H4 (cell line): ENCODE measurements at regions not wholly inside any gene's neighbourhood (a gene's known extent, or its start where the extent isn't known, plus 50 kb on each side); places are given as distances from the start of the nearest gene placed in this dataset.

Experiments used
- DNase-seq: peaks from one replicate; pipeline ENCODE4 v3.0.0-alpha.2; 2015; ENCODE audit warnings: low spot score

DNA sequence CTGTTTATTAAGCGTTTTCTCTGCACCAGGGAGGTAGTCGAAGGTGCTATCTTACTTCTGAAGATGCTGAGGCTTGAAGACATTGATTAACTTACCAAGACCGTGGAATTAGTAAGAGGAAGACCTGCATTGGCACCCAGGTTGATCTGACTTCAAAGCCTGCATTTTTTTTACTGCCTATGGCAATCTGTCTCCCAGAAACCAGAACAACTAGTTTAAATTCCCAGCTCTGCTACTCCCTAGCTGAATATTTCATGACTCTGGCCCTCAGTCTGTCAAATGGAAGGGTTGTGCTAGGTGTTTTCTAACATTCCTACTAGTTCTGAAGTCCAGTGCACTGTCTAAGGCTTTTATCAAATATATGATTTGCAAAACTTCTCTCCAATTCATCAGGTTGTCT, 52.0 kb upstream of the GRAMD1B start:
- DNase-seq = no peak

DNA sequence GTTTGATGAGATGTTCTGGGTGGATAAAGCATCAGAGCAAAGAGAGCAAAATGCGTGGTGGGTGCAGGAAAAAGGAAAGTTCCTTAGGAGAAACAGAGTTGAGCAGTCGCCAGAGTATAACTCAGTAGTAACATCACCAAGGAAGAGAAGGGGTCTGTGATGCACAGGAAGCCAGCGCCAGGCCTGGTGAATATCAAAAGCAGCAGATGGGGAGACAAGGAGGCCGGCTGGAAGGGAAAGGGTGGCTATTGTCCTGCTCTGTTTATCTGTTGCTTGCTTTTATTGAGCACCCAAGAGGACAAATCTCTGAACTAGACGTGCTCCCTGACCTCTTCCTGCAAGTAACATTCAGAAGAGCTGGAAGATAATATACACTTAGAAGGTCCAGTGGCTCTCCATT, 52.7 kb upstream of the GRAMD1B start:
- no peak for DNase-seq

DNA sequence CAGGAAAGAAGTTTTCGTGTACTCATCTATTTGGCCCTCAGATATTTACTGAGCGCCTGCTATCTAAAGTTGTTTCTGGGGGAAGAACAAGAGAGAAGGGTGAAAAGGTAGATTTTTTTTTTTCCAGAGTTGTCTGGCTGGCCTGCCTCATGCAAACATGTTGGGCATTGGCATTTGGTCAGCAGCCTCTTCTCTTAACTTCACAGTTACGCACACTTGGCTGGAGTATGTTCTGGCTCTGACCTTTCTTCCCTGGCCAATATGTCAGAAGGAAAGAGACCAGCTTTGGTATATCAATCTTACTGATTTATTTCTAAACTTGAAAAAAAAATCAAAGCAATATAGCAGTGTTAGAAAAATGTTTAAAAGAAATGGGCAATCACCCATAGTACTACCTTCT, 54.2 kb upstream of the GRAMD1B start:
- no peak for DNase-seq

DNA sequence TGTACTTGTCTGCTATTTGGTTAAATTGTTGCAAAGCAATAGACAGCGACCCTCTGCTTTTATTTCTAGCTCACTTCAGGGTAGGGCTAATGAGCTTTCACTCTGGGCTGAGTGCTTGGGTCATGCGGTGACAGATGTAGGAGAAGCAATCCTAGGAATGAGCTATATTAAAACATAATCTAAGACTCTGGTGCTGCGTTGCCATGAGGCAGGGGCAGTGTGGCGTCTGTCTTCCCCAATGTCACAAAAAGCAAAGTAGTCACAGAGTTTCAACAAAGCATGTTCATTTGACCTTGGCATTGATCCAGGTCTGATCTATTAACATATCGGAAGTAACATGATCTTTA, 55.5 kb upstream of the GRAMD1B start:
- no peak for DNase-seq

DNA sequence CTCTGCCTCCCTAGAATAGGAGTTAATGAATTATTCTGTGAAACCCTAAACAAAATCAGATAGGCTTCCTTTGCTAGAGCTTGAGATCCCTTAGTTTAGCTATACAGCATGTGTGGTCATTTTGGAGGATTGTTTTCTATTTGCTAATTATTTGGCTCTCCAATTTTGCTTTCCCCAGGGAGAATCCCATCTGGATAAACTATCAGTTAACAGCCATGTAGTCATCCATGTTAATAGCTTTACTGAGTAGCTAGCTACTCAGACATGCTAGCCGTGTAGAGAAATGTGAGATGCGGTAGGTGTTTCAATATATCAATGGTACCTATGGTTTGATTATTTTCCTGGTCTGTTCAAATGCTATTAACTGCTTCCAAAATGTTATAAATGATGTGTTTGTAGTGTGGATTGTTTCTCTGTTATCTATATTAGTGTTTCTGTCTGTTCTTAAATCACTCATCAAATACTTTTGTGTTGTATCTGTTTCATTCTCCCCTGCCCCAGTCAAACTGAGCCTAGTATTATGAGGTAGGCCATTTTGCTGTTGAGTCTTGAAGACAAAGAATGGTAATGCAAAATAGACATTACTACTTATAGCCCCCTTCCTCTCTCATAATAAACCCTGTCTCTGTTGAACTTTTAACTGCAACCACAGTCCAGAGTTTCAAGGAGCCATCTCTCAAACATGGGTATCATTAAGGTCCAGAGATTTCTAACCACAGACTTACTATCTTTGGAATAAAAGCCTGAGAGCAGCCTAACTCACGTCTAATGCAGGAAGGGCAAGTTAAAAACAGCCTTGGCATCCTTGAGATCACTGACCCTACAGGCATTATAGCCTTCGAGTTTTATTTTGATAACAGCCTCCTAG, 56.1 kb upstream of the GRAMD1B start:
- no peak for DNase-seq

DNA sequence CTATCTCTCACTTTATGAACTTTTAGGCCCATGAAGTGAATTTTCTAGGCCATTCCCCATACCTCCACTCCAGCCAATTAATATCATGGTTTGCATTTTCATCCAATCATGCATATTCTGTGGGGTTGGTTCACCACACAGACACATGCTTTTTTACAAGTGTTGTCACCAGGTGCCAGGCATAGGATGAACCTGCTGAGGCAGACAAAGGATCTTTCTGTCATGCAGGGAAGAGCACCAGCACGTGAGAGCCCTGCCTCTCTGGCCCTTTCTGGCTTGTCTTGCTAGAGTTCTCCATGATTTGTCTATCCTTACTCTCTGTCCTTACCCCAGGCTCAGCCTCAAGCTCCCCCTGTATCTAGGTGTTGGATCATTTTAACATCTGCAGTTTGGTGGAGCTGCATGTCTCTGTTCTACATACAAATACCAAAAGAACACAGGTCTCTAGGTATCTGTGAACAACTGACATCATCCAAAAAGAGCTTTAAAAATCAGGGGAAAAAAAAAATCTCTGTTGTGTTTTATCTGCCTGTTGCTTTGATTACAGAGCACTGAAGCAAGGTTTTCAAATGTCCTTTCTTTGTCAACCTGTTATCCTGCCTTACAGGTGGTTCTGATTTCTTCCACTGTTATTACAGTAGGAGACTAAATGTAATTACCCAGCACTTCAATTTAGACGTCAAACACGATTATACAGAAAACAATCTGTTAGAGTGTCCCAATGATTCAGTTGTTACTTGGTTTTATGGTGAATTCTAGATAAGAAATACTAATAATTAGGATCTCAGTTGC, 58.4 kb upstream of the GRAMD1B start:
- no peak for DNase-seq

DNA sequence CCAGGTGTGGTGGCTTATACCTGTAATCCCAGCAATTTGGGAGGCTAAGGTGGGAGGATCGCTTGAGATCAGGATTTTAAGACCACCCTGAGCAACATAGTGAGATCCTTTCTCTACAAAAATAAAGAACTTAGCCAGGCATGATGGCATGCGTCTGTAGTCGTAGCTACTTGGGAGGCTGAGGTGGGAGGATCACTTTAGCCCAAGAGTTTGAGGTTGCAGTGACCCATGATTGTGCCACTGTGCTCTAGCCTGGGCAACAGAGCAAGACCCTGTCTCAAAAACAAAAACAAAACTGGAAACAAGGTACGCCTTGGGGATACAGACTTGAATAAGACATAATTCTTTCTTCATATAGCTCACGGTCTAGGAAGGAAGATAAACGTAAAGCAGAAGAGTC, 63.1 kb upstream of the GRAMD1B start:
- no peak for DNase-seq

DNA sequence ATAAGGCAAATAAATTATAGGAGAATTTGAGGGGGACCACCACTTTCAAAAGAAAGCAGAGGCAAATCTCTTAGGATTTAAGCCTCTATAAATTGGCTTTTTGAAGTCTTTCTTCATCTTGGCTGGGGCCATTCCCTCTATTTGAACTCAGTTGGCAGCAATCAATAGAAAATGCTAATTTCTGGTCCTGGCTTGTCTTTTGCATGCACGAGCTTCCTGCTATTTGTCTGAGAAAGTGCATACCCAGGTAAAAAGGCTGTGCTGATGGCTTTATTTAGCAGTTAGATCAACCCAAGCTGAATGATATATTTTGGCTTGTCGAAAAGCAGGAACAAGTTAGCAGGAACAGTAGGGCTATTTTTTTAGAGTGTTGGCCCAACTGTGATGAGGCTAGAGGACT, 64.1 kb upstream of the GRAMD1B start:
- no peak for DNase-seq

DNA sequence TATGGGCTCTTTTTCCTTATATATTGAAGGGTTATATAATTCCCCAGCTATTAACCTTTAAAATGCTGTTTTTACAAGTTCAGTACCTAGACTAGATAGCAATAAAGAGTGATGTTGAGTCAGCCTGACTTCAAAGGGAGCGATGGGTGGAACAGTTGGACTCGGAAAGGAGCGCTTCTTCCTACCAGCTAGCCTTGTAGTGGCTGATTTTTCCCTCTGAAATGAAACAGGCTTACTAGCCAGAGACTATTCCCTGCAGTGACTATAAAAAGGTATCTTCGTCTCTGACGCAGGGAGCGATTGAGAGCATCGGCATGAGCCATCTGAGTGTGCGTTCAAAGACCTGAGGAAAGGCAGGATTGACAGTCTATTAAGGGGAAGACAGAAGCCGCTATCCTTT, 66.0 kb upstream of the GRAMD1B start:
- no peak for DNase-seq

DNA sequence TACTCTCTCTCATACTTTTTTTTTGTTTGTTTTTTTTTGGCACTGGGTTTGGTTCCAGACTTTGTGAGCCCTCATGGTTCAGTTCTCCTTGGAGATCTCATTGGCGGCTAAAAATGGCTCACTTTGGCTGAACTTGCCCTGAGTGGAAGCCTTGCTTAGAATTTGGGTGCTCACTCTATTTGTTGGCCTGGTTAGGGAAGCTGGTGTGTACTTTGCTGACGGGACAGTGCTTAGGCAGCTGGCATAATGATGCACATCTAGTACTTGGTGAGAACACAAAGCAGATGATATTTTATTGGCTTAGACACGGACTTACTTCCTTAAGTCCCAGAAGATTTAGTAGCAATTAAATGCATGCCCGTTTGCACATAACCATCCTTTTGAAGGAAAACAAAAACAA, 66.5 kb upstream of the GRAMD1B start:
- no peak for DNase-seq

DNA sequence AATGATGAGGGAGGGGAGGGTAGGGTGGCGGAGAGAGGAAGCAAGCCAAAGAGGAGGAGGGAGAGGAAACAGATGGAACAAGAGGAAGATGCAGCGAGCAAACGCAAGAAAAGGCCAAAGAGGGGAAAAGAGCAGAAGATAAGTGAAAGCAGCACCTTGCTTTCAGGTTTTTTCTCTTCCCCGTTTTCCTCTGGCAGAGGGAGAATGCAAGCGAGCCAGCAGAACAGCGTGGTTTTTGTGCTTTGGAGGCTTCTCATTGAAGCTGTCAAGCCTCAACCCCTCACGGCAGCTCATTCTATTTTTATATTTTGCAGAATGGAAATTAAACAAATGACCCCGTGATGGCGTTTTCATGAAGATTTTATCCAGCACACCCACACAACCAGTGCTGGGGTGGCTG, 67.1 kb upstream of the GRAMD1B start:
- no peak for DNase-seq

DNA sequence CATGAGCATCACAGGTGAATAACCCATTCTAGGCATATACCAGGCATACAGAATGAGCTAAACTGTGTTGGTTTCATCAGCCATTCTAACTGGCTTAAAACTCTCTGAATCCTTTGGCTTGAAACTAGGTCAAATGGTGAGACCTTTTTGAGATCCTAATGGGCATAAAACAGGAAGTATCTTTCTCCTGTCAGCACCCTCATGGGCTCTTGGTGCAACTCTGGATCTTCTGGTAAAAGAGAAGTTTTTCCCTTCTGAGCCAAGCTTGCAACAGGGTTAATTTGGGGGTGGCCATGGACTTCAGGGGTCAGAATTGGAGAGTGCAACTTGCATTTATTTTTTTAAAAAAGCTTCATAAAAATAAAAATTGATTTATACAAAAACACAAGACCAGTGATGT, 67.9 kb upstream of the GRAMD1B start:
- DNase-seq = no peak

DNA sequence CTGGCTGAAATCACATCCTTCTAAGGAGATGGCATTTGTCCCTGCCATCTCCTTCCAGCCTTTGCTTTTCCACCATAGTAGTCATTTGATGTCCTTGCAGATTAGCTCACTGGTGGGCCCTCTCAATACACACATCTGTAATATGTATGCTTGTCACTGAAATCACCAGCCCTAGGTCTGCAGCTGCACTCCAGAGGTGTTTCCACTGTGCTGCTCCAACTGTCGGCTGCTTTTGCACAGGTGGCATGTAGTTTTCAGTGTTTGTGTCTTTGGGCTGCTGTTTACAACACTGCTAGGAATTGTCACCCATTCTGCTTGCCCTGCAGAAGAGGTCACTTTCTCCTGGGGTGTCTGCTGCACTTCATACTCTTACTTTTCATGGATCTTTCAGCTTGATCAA, 69.0 kb upstream of the GRAMD1B start:
- no peak for DNase-seq

DNA sequence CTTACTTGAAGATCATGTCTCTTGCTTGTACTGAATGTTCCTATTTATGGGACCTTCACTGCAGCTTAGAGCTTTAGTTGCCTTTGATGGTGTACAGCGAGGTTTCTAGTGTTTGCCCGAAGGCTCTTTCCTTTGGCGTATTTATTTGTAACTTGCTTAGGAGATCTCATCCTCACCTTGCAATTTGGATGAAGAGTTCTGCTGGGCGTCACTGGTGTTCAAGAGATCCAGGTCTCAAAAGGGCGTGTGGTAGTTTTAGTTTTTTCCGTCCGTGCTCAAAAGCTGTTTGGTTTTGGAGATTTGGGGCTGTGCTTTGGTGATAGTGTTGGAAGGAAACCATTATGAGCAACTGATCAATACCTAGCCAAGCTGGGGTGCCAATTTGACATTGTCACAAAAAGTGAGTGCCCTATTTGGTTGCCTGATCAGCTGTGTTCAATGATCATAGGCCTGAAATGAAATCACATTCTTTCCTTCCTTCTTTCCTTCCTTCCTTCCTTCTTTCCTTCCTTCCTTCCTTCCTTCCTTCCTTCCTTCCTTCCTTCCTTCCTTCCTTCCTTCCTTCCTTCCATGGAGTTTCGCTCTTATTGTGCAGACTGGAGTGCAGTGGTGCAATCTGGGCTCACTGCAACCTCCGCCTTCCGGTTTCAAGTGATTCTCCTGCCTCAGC, 69.7 kb upstream of the GRAMD1B start:
- DNase-seq = no peak

DNA sequence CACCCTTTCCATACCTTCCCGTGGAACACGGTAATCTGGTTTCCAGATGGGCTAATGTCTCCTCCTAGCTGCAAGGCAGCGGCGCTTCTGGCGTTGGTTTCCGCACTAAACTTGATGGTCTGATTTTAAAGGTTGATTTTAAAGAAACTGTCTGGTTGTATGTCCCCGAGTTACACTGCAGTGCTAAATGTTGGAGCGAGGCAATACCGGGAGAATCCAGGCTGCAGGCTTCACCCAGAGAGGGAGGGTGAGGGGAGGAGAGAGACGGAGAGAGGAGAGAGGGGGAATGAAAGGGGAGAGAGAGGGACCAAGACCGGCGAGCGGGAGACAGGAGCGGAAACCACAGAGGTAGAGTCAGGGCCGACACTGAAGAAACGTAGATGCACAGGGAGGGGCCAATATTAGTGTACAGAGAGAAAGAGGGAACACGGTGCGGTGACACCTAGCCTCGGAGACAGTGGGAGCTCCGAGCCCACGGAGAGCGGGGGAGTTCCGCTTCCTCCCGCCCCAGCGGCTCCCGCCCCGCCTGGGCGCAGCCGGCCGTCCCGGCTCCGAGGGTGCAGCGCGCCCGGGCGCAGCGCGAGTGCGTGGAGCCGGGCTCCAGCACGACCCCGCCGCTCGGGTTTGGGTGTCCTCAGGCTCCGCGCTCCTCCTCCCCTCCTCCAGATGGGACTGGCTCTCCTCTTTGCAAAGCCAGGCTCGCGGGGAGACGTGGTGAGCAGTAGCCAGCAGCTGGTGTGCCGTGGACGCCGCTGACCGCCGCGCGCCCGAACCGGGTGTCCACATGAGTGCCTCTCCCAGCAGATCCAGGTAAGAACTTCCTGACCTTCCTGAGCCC, 71.9 kb upstream of the GRAMD1B start:
- no peak for DNase-seq

DNA sequence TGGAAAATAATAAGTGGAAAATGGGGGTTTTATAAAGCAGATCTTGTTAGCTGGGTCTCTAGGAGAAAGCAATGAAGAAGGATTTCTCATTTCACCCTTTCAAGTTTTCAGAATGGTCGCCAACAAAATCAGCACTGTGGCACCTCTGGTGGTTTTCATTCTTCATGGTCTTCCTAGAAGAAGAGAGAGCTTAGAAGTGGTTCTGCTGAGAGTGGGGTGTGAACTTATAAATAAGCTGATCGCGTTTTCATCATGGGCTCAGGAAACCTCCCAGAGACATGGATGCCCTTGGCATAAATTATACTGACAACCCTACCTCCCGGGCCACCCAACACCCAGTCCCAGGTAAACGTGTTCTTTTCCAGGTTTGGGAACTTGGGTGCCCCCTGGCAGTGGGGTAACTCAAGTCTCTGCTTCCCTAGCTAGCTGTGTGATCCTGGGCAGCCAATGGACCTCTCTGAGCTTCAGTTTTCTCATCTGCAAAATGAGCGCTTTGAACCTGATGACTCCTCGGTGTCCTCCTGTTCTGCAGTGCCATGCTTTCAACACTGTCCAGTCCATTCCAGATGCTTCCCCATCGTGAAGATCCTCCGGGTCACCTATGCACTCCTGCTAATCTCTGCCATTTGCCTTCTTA, 72.6 kb upstream of the GRAMD1B start:
- DNase-seq = no peak

DNA sequence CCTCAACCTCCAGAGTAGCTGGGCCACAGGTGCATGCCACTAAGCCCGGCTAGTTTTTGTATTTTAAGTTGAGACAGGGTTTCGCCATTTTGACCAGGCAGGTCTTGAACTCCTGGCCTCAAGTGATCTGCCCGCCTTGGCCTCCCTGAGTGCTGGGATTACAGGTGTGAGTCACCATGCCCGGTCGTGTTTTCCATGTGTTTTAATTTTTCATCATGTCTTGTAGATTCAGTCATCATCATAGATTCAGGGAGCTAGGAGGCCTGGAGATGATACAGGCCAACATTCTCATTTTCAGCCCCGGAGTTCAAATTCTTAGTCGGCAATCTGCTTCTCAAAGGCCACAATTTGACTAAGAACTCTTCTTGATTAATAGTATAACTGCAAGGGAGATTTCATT, 73.5 kb upstream of the GRAMD1B start:
- no peak for DNase-seq

DNA sequence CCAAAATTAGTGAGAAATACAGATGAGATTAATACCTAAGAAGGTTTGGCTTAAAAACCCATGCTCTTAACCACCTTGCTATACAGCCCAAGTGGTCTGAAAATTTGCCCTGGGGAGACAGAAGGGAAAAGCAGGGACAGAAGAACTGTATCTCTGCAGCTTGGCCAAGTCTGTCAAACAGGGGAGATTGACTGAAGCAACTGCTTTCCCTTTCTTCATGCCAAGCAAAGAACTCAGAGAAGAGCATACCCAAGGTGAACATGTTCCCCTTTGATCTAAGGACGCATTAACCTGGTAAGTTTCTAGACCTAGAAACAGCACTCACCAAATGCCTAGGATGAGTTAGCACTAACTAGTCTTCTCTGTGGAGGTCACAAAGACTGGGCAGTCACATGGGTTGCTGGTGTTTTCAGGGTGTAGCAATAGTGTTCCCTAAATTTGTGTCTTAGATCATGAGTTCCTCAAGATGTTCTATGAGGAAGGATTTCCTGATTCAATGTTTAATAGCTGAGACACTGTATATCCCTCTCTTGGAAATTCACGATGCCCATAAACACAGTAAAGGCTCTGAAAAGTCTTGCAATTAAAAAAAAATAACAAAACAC, 75.6 kb upstream of the GRAMD1B start:
- DNase-seq = no peak

DNA sequence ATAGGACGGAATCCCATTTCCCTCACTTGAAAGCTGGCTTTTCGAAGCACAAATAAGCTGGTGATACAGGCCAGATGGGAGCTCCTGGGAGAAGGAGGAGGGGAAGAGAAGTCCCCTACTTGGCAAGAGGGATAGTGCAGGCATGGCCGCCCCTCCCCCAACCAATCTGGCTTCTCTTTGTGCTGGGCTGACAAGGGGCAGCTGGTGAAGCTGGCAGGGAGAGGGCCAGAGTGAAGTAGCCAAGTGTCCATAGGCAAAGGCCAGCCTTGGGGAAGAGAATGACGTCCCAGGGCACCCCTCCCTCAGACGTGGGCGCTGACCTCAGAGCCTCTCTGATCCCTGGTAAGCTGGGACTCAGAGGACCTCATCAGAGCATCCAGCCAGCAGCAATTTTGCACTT, 78.7 kb upstream of the GRAMD1B start:
- no peak for DNase-seq

DNA sequence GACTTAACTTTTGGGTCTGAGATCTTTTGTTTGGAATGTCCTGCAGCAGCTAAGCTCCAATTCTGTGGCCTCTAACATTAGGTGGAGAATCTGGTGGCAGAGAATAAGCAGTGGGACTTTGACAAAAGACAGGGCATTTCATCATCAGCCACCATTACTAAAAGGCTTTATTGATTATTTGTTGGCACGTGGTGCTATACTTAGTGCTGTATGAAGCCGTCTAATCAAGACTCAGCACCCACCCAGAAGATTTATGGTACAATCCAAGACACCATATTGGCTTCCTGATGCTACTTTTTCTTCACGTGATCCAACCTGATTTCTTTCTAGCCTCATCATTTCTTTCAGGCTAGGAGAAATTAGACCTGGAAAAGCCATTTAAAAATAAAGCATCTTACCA, 80.7 kb upstream of the GRAMD1B start:
- no peak for DNase-seq

DNA sequence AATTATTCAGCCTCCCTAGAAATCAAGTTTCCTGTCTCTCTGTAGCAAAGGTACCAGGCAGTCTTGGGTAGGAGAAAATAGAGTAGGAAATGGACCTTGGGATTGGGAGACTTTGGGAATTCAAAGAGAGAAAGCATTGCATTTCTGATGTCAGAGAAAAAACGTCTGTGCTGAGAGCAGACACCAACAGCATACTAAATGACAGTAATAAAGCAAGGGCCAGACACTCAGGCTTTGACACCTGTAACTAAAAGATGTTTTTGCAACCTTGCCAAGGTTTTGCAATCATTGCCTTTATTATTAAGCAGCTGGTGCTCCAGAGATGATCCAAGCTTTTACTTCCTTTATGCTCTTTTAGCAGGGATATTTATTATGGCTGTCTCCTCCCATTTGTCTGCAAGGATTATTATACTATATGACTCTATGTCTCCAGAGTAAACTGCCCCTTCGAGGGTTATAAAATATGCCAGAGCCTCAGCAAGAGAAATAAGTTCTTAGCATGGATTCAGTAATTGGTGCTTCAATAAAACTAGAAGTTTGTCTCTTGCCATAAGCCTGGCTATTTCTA, 85.2 kb upstream of the GRAMD1B start:
- DNase-seq = no peak
